GM18505 (cell line): ENCODE measurements at regions not wholly inside any gene's neighbourhood (a gene's known extent, or its start where the extent isn't known, plus 50 kb on each side); places are given as distances from the start of the nearest gene placed in this dataset.

ENCODE experiments used
- ATAC-seq: cut with Tn5 transposase; IDR thresholded peaks from one replicate; pipeline ENCODE4 v1.9.1; 2021; ENCODE audit not compliant: unreplicated experiment
- POLR2A ChIP-seq: IDR thresholded peaks from 4 replicates; pipeline ENCODE4 v1.6.1; 2011; ENCODE audit warnings: borderline replicate concordance; ENCODE audit not compliant: insufficient read depth, insufficient read length; ENCODE audit errors: extremely low read depth

- TF ChIP-seq POLR2A = no peak
- no peak for ATAC-seq
Measured at GRCh38 chr15:70186152-70186551, 88.4 kb upstream of the TLE3 start.

GRCh38 chr15:70185251-70185711, 87.6 kb upstream of the TLE3 start:
- no peak for TF ChIP-seq POLR2A
- no peak for ATAC-seq

DNA sequence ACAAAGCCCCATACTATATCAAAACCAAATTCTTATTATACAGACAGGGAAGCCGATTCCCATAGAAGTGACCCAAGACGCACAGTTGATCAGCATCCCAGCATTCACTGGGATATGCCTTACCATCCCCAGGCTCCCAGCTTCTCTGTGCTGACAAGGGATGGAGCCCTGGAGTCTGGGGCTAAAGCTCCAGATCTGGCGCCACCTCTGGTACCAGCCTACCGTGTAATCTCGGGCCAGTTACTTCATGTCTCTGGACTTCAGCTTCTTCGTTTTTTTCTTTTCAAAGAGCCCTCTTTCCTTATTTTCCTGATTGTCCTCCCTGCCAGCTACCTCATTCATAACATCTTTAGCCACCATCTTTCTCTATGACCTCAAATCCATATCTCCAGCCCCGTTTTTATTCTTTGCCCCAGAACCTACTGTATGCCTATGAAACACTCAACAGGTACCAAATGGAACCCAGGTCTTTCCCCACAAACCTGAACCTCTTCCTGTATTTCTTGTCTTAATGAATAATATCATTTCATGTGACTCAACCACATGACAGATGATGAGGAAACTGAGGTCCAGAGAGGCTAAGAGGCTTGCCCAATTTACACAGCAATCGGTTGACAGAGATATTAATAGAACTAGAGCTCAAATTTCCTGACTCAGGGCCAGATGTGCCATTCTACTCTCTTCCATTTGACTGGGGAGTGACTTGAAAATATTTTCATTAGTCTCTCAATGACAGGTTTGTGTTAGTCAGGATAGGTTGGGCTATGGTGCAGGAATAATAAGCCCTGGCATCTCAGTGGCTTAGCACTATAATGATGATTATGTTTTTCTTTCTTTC, 85.4 kb upstream of the TLE3 start:
- no peak for TF ChIP-seq POLR2A
- no peak for ATAC-seq

GRCh38 chr15:70181626-70182255, 84.0 kb upstream of the TLE3 start:
- no peak for TF ChIP-seq POLR2A
- no peak for ATAC-seq

GRCh38 chr15:70180186-70180875, 82.6 kb upstream of the TLE3 start:
- ATAC-seq = no peak
- no peak for TF ChIP-seq POLR2A

DNA sequence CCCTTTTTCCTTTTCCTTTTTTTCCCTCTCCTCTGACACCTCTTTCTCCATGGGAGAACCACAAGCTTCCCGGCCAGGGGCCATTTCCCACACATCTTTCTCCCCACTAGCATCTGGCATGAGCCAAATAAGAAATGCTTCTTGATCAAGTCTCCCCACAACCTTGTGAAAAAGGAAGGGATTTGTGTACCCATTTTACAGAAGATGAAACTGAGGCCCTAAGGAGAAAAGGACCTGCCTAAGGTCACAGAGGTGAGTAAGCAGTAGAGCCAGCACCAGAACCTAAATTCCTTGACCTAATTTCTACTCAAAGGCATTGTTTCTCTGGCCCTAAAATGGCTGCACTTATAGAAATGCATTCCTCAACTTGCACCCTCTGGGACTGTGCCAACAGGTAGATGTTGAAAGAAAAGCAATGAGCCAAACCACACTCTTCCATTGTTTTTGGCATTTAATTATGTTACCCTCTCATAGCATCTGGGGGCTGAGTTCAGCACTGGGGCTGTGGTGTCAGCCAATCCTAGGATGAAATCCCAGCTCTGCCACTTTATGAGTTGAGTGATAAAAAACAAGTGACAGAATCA, 81.7 kb upstream of the TLE3 start:
- no peak for ATAC-seq
- TF ChIP-seq POLR2A = no peak

DNA sequence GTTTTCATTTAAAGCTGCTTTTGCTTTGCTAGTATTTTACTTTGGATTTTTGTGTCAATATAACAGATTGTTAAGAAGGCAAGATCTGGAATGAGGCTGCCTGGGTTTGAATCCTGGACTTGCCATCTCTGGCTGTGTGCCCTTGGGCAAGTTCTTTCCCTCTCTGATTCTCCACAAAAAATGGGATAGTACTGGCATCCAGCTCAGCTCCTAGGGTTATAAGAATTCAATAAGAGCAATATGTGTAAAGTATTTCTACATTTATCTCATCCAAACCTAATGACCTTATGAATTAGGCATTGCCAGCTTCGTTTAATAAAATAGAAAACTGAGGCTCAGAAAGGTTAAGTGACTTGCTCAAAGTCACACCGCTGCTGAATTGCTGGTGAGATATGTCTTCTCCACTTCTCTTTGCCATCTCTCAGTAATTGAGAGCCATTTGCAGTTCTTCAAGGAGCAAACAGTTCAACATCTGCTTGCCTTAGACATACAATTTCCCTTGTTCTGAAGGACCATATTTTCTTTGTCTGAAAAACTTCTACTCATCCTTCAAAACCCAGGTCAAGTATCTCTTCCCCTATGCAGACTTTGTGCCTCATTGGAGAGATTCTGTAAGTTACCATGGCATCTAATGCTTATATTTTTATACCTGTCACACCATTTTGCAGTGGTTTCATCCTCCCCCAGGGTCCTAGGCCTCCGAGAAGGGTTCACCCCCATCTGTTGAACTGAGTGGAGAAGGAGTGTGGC, 80.8 kb upstream of the TLE3 start:
- no peak for ATAC-seq
- TF ChIP-seq POLR2A = no peak

- TF ChIP-seq POLR2A = no peak
- ATAC-seq = no peak
Measured at GRCh38 chr15:70172566-70173225, 75.0 kb upstream of the TLE3 start.

DNA sequence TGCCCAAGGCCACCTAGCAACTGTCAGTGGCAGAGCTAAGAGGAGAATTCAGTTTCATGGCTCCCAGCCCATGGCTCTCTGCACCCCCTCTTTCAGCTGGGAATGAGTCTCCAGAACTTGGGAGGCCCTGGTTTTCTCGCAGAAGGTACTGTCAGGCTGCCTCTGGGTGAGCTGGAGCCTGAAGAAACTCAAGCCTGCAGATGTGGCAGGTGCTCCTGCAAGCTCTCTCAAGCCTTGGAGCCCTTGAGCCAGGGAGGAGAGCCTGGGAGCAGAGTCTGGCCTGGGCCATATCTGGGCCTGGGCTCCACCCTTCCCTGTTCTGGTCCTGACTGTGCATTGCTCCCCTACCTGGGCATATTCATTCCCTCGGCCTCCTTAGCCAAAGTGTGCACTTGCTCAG, 74.4 kb upstream of the TLE3 start:
- ATAC-seq = no peak
- TF ChIP-seq POLR2A = no peak

GRCh38 chr15:70171256-70171886, 73.7 kb upstream of the TLE3 start:
- no peak for TF ChIP-seq POLR2A
- no peak for ATAC-seq

DNA sequence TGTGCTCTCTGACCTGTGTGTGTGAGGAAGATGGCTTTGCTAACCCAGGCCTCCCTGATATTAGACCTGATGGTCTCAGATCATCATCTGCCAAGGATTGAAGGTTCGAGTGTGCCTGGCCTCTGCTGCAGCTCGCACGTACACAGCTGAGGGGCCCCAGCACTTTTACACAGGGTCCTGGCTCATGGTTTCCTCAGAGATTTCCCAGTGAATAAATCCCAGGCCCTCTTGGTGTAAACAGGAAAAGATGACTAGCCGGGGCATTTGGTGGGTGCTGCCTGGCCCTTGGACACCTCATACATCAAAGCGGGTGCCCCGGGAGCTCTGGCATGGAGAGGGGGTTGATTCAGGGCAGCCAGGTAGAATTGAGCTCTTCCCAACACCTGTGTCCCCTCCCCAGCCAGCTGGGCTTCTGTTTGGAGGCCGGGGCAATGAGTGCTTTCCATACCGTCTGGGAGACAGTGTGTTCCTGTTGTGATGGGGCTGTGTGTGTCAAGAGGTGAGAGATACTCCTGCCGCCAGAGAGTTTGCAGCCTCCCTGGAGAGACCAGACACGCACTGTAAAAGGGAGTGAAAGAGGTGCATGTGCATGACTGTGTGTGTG, 72.5 kb upstream of the TLE3 start:
- TF ChIP-seq POLR2A = no peak
- no peak for ATAC-seq
